Activated CD8-positive, alpha-beta T cell treated with anti-CD3 and anti-CD28 coated beads, Interleukin-2, amount 10 ng/mL, durations not matched to agents 7 days and 5 days (primary cell): ENCODE measurements at regions not wholly inside any gene's neighbourhood (a gene's known extent, or its start where the extent isn't known, plus 50 kb on each side); places are given as distances from the start of the nearest gene placed in this dataset.
"Not testable (repeated sequence)": the region's sequence is repeated elsewhere in the genome, so short reads cannot be mapped to it uniquely, and the experiment has no call there.

Experiments used
- ATAC-seq: fragments of 150-1000 bp; cut with Tn5 transposase; one replicate; pipeline ENCODE4 v1.10.0; 2021; ENCODE audit warnings: moderate library complexity
- CTCF ChIA-PET: fragments of 350-600 bp; sonication (Branson Sonifier 250); formaldehyde crosslinking; loops from one replicate; lab custom pipeline; 2021; ENCODE audit warnings: antibody characterized with exemption; lab: Charles Lee
- POLR2A ChIA-PET: fragments of 350-600 bp; sonication (Branson Sonifier 250); formaldehyde crosslinking; loops from one replicate; lab custom pipeline; 2021; ENCODE audit warnings: antibody characterized with exemption; lab: Charles Lee
- DNase-seq: peaks from one replicate; pipeline ENCODE4 v3.0.0-alpha.2; 2020
- H3K27ac Mint-ChIP-seq: one replicate; pipeline ENCODE4 v1.8.0; 2021; ENCODE audit warnings: mild to moderate bottlenecking, mixed read lengths
- H3K27me3 Mint-ChIP-seq: one replicate; pipeline ENCODE4 v1.8.0; 2021; ENCODE audit warnings: low read depth, mixed read lengths
- H3K36me3 Mint-ChIP-seq: one replicate; pipeline ENCODE4 v1.8.0; 2021; ENCODE audit warnings: low read depth, mixed read lengths
- H3K4me1 Mint-ChIP-seq: one replicate; pipeline ENCODE4 v1.8.0; 2021; ENCODE audit warnings: low read depth, mixed read lengths
- H3K4me3 Mint-ChIP-seq: one replicate; pipeline ENCODE4 v1.8.0; 2021; ENCODE audit warnings: mild to moderate bottlenecking, mixed read lengths
- H3K9me3 Mint-ChIP-seq: one replicate; pipeline ENCODE4 v1.8.0; 2022; ENCODE audit warnings: mixed read lengths; ENCODE audit not compliant: insufficient read depth

- POLR2A ChIA-PET = no interaction called here
- Mint-ChIP-seq H3K36me3 (no peaks in the 10 kb centered on the region), H3K4me1 (no peaks in the 10 kb centered on the region), H3K9me3 (no peaks in the 10 kb centered on the region), H3K27ac (no peak overlapping the region), H3K4me3 (no peak overlapping the region), H3K27me3 (no peaks in the 10 kb centered on the region)
- ATAC-seq = no peak
- DNase-seq = no peak
- CTCF ChIA-PET = no interaction called here
Observed at GRCh38 chrY:19644889-19645638, 99.5 kb downstream of the KDM5D start.

GRCh38 chrY:19637651-19638347 is 106.7 kb downstream of the KDM5D start:
- POLR2A ChIA-PET = interaction anchor here (0.6 kb wide), 1 partner anchor 376 kb away, joined by 3 read pairs; no protein-coding TSS in a partner anchor
- Mint-ChIP-seq H3K27ac (no peak overlapping the region), H3K36me3 (no peaks in the 10 kb centered on the region), H3K4me3 (no peak overlapping the region), H3K4me1 (no peaks in the 10 kb centered on the region), H3K27me3 (no peaks in the 10 kb centered on the region), H3K9me3 (no peaks in the 10 kb centered on the region)
- no peak for ATAC-seq
- CTCF ChIA-PET = no interaction called here
- DNase-seq = no peak

GRCh38 chrY:19628926-19629325 is 115.6 kb downstream of the KDM5D start:
- no peak overlapping the region for H3K4me3 Mint-ChIP-seq

GRCh38 chrY:19622392-19622791 is 122.1 kb downstream of the KDM5D start:
- H3K27me3 Mint-ChIP-seq = no peaks in the 10 kb centered on the region
- no peaks in the 10 kb centered on the region for H3K4me1 Mint-ChIP-seq
- POLR2A ChIA-PET = no interaction called here
- no peaks in the 10 kb centered on the region for H3K36me3 Mint-ChIP-seq
- H3K27ac Mint-ChIP-seq = no peak overlapping the region
- ATAC-seq = no peak
- CTCF ChIA-PET = no interaction called here
- DNase-seq = no peak
- H3K9me3 Mint-ChIP-seq = no peaks in the 10 kb centered on the region
- no peak overlapping the region for H3K4me3 Mint-ChIP-seq

More at GRCh38 chrY:19628926-19629325, 115.6 kb downstream of the KDM5D start:
- ChIA-PET POLR2A (no interaction called here), CTCF (no interaction called here)
- Mint-ChIP-seq H3K4me1 (no peaks in the 10 kb centered on the region), H3K36me3 (no peaks in the 10 kb centered on the region), H3K27ac (no peak overlapping the region), H3K27me3 (no peaks in the 10 kb centered on the region), H3K9me3 (no peaks in the 10 kb centered on the region)
- no peak for DNase-seq
- no peak for ATAC-seq

GRCh38 chrY:19621756-19622155 is 122.8 kb downstream of the KDM5D start:
- ATAC-seq = no peak
- no peaks in the 10 kb centered on the region for H3K4me1 Mint-ChIP-seq

GRCh38 chrY:19601113-19601512 is 143.4 kb downstream of the KDM5D start:
- no peak overlapping the region for H3K27ac Mint-ChIP-seq
- peaks cover 36% of the 10 kb centered on the region for H3K36me3 Mint-ChIP-seq
- DNase-seq (no peak), ATAC-seq (no peak)
- no peaks in the 10 kb centered on the region for H3K4me1 Mint-ChIP-seq
- no peaks in the 10 kb centered on the region for H3K9me3 Mint-ChIP-seq
- POLR2A ChIA-PET = no interaction called here
- H3K4me3 Mint-ChIP-seq = no peak overlapping the region
- H3K27me3 Mint-ChIP-seq = no peaks in the 10 kb centered on the region
- CTCF ChIA-PET = interaction anchor here (0.6 kb wide), 1 partner anchor 12 kb away, joined by 4 read pairs; no protein-coding TSS in a partner anchor

More at GRCh38 chrY:19621756-19622155, 122.8 kb downstream of the KDM5D start:
- H3K27me3 Mint-ChIP-seq = no peaks in the 10 kb centered on the region
- H3K36me3 Mint-ChIP-seq = no peaks in the 10 kb centered on the region
- no peak overlapping the region for H3K27ac Mint-ChIP-seq
- CTCF ChIA-PET = no interaction called here
- no peak for DNase-seq
- no peak overlapping the region for H3K4me3 Mint-ChIP-seq
- POLR2A ChIA-PET = no interaction called here
- no peaks in the 10 kb centered on the region for H3K9me3 Mint-ChIP-seq

- POLR2A ChIA-PET = no interaction called here
- ATAC-seq = no peak
- no peaks in the 10 kb centered on the region for H3K9me3 Mint-ChIP-seq
- no peaks in the 10 kb centered on the region for H3K4me1 Mint-ChIP-seq
- CTCF ChIA-PET = no interaction called here
- H3K4me3 Mint-ChIP-seq = no peak overlapping the region
- no peaks in the 10 kb centered on the region for H3K27me3 Mint-ChIP-seq
- H3K27ac Mint-ChIP-seq = no peak overlapping the region
- DNase-seq = no peak
- peaks cover 40% of the 10 kb centered on the region for H3K36me3 Mint-ChIP-seq
Observed at GRCh38 chrY:19600711-19601110, 143.8 kb downstream of the KDM5D start.

- peaks cover 2% of the 10 kb centered on the region for H3K4me1 Mint-ChIP-seq
- no peaks in the 10 kb centered on the region for H3K9me3 Mint-ChIP-seq
- H3K27ac Mint-ChIP-seq = no peak overlapping the region
- CTCF ChIA-PET = no interaction called here
- POLR2A ChIA-PET = no interaction called here
- H3K36me3 Mint-ChIP-seq = peaks cover 17% of the 10 kb centered on the region
- H3K4me3 Mint-ChIP-seq = no peak overlapping the region
- H3K27me3 Mint-ChIP-seq = no peaks in the 10 kb centered on the region
- DNase-seq = no peak
- ATAC-seq = no peak
Observed at GRCh38 chrY:19590235-19590634, 154.3 kb downstream of the KDM5D start.

GRCh38 chrY:19589664-19590063 is 154.9 kb downstream of the KDM5D start:
- no peaks in the 10 kb centered on the region for H3K9me3 Mint-ChIP-seq

GRCh38 chrY:19587311-19587710 is 157.2 kb downstream of the KDM5D start:
- H3K9me3 Mint-ChIP-seq = no peaks in the 10 kb centered on the region
- no peaks in the 10 kb centered on the region for H3K27me3 Mint-ChIP-seq
- H3K27ac Mint-ChIP-seq = no peak overlapping the region
- POLR2A ChIA-PET = no interaction called here
- ATAC-seq (no peak), DNase-seq (no peak)
- peaks cover 22% of the 10 kb centered on the region for H3K36me3 Mint-ChIP-seq
- CTCF ChIA-PET = no interaction called here
- H3K4me3 Mint-ChIP-seq = no peak overlapping the region
- peaks cover 13% of the 10 kb centered on the region for H3K4me1 Mint-ChIP-seq

More at GRCh38 chrY:19589664-19590063, 154.9 kb downstream of the KDM5D start:
- peaks cover 6% of the 10 kb centered on the region for H3K4me1 Mint-ChIP-seq
- peaks cover 21% of the 10 kb centered on the region for H3K36me3 Mint-ChIP-seq
- CTCF ChIA-PET = interaction anchor here (0.6 to 1.1 kb wide), 2 partner anchors 11 to 12 kb away, joined by 3 to 4 read pairs; no protein-coding TSS in a partner anchor
- no peaks in the 10 kb centered on the region for H3K27me3 Mint-ChIP-seq
- ATAC-seq (no peak), DNase-seq (no peak)
- no peak overlapping the region for H3K27ac Mint-ChIP-seq
- no peak overlapping the region for H3K4me3 Mint-ChIP-seq
- POLR2A ChIA-PET = interaction anchor here (1.1 kb wide), 1 partner anchor 22 kb away, joined by 3 read pairs; no protein-coding TSS in a partner anchor

- DNase-seq, H3K9me3 Mint-ChIP-seq, H3K27ac Mint-ChIP-seq, H3K27me3 Mint-ChIP-seq, ATAC-seq, CTCF ChIA-PET, H3K4me3 Mint-ChIP-seq, POLR2A ChIA-PET: not testable (repeated sequence)
- peaks cover 23% of the 10 kb centered on the region for H3K4me1 Mint-ChIP-seq
- peaks cover 35% of the 10 kb centered on the region for H3K36me3 Mint-ChIP-seq
Observed at GRCh38 chrY:19580990-19581389, 163.5 kb downstream of the KDM5D start.

GRCh38 chrY:19578281-19578874 is 166.1 kb downstream of the KDM5D start:
- H3K4me3 Mint-ChIP-seq = no peak overlapping the region
- ATAC-seq = no peak
- H3K4me1 Mint-ChIP-seq = peaks cover 21% of the 10 kb centered on the region
- H3K27me3 Mint-ChIP-seq = no peaks in the 10 kb centered on the region
- peaks cover 38% of the 10 kb centered on the region for H3K36me3 Mint-ChIP-seq
- no peaks in the 10 kb centered on the region for H3K9me3 Mint-ChIP-seq
- no peak overlapping the region for H3K27ac Mint-ChIP-seq
- CTCF ChIA-PET = interaction anchor here (0.9 kb wide), 1 partner anchor 11 kb away, joined by 3 read pairs; no protein-coding TSS in a partner anchor
- DNase-seq = no peak
- POLR2A ChIA-PET = interaction anchor here (0.6 kb wide), 1 partner anchor 1000 kb away, joined by 3 read pairs; no protein-coding TSS in a partner anchor
